ENCODE measurements at regions not wholly inside any gene's neighbourhood (a gene's known extent, or its start where the extent isn't known, plus 50 kb on each side); places are given as distances from the start of the nearest gene placed in this dataset.
A peak's percentile ranks its signal among the peaks of the same experiment; 100 is the strongest.

GRCh38 chr17:73707358-73707757 lies 63.1 kb upstream of the SDK2 start:
- intact Hi-C loops (cut with DNase I; ENCODE audit: low total_unique reads): no loop called here

GRCh38 chr17:73710095-73710592 lies 65.9 kb upstream of the SDK2 start:
- peak in 1 of 2 donors; percentile 20 for DNase-seq
- no peaks in the 10 kb centered on the region for H3K4me1 ChIP-seq
- H3K36me3 ChIP-seq: no peaks in the 10 kb centered on the region

More at GRCh38 chr17:73707358-73707757, 63.1 kb upstream of the SDK2 start:
- no peaks in the 10 kb centered on the region for H3K36me3 ChIP-seq
- H3K4me1 ChIP-seq: no peaks in the 10 kb centered on the region
- no peak for TF ChIP-seq CTCF (IDR thresholded peaks at IDR 0.05)
- TF ChIP-seq POLR2A (IDR thresholded peaks at IDR 0.05): no peak
- no peaks in the 10 kb centered on the region for H3K9me3 ChIP-seq
- H3K4me3 ChIP-seq: no peak overlapping the region
- DNase-seq: no peak
- no peaks in the 10 kb centered on the region for H3K27me3 ChIP-seq
- H3K27ac ChIP-seq: no peak overlapping the region

GRCh38 chr17:73711184-73711583 lies 66.9 kb upstream of the SDK2 start:
- no peak for TF ChIP-seq POLR2A (IDR thresholded peaks at IDR 0.05)
- no peak for TF ChIP-seq CTCF (IDR thresholded peaks at IDR 0.05)
- Histone ChIP-seq H3K9me3 (no peaks in the 10 kb centered on the region), H3K4me3 (no peak overlapping the region), H3K4me1 (no peaks in the 10 kb centered on the region), H3K27me3 (peaks cover 0 to 6% of the 10 kb centered on the region in 2 donors), H3K36me3 (no peaks in the 10 kb centered on the region), H3K27ac (no peak overlapping the region)
- DNase-seq: no peak
- intact Hi-C loops (cut with DNase I; ENCODE audit: low total_unique reads): no loop called here

More at GRCh38 chr17:73710095-73710592, 65.9 kb upstream of the SDK2 start:
- no peak for TF ChIP-seq POLR2A (IDR thresholded peaks at IDR 0.05)
- peak; percentile 22 to 64 (median 54) for TF ChIP-seq CTCF (IDR thresholded peaks at IDR 0.05)
- H3K27ac ChIP-seq: no peak overlapping the region
- peaks cover 0 to 6% of the 10 kb centered on the region in 2 donors for H3K27me3 ChIP-seq
- intact Hi-C loops (cut with DNase I; ENCODE audit: low total_unique reads): no loop called here
- no peaks in the 10 kb centered on the region for H3K9me3 ChIP-seq
- H3K4me3 ChIP-seq: no peak overlapping the region

- TF ChIP-seq POLR2A (IDR thresholded peaks at IDR 0.05) (no peak), CTCF (IDR thresholded peaks at IDR 0.05) (no peak)
- intact Hi-C loops (cut with DNase I; ENCODE audit: low total_unique reads): no loop called here
Observed at GRCh38 chr17:73711916-73712315, 67.7 kb upstream of the SDK2 start.

GRCh38 chr17:73713136-73713535 lies 68.9 kb upstream of the SDK2 start:
- H3K27ac ChIP-seq: no peak overlapping the region
- no peaks in the 10 kb centered on the region for H3K4me1 ChIP-seq
- peaks cover 0 to 6% of the 10 kb centered on the region in 2 donors for H3K27me3 ChIP-seq
- H3K4me3 ChIP-seq: no peak overlapping the region
- H3K36me3 ChIP-seq: no peaks in the 10 kb centered on the region
- intact Hi-C loops (cut with DNase I; ENCODE audit: low total_unique reads): no loop called here
- TF ChIP-seq CTCF (IDR thresholded peaks at IDR 0.05) (no peak), POLR2A (IDR thresholded peaks at IDR 0.05) (no peak)
- H3K9me3 ChIP-seq: no peaks in the 10 kb centered on the region
- DNase-seq: no peak

More at GRCh38 chr17:73711916-73712315, 67.7 kb upstream of the SDK2 start:
- peaks cover 0 to 6% of the 10 kb centered on the region in 2 donors for H3K27me3 ChIP-seq
- no peak overlapping the region for H3K4me3 ChIP-seq
- no peaks in the 10 kb centered on the region for H3K4me1 ChIP-seq
- H3K9me3 ChIP-seq: no peaks in the 10 kb centered on the region
- DNase-seq: no peak
- H3K27ac ChIP-seq: no peak overlapping the region
- no peaks in the 10 kb centered on the region for H3K36me3 ChIP-seq

Data from uterus (tissue), 3 donors.